ENCODE measurements at regions not wholly inside any gene's neighbourhood (a gene's known extent, or its start where the extent isn't known, plus 50 kb on each side); places are given as distances from the start of the nearest gene placed in this dataset.

- no peak overlapping the region for H3K9ac ChIP-seq (ENCODE audit: insufficient read depth in 1 of 2, low read depth in 2 of 2, low read length in 2 of 2)
- H3K4me2 ChIP-seq (ENCODE audit: insufficient read depth, low read length) = no peak overlapping the region
- H4K20me1 ChIP-seq (replicated peaks; ENCODE audit: control insufficient read depth, insufficient read depth, low read length) = no peaks in the 10 kb centered on the region
- in situ Hi-C loops (cut with MboI) = no loop called here
- ChIA-PET POLR2A (no interaction called here), CTCF (ENCODE audit: low intra/inter-chr PET ratio) (no interaction called here)
- no peaks in the 10 kb centered on the region for H3K4me1 ChIP-seq (replicated peaks in 1 of 2; ENCODE audit: control insufficient read depth in 2 of 2, insufficient read depth in 2 of 2, low read length in 2 of 2)
- no peaks in the 10 kb centered on the region for H3K9me1 ChIP-seq (ENCODE audit: control insufficient read depth, insufficient read depth, low read length)
- H3K79me2 ChIP-seq (ENCODE audit: control insufficient read depth, insufficient read depth, low read length) = no peaks in the 10 kb centered on the region
- no peak overlapping the region for H2AFZ ChIP-seq (ENCODE audit: low read depth, low read length)
- WGBS (ENCODE audit: insufficient coverage, low coverage, missing lambda C conversion rate) = 0% methylated on average over 4 of the region's 4 CpGs
- ATAC-seq = no peak
- no peak for DNase-seq (ENCODE audit: extremely low read depth in 1 of 4, low spot score in 3 of 4)
- no peak for FAIRE-seq
- intact Hi-C loops (cut with micrococcal nuclease) = no loop called here
- H3K9me3 ChIP-seq (replicated peaks; ENCODE audit: control insufficient read depth, insufficient read depth, low read depth, low read length) = no peaks in the 10 kb centered on the region
- H3K27ac ChIP-seq (ENCODE audit: extremely low read depth, low read depth, low read length) = no peak overlapping the region
- H3K36me3 ChIP-seq (ENCODE audit: control insufficient read depth, insufficient read depth, low read length) = no peaks in the 10 kb centered on the region
- H3K27me3 ChIP-seq (ENCODE audit: control insufficient read depth in 2 of 2, insufficient read depth in 2 of 2, low read length in 2 of 2) = no peaks in the 10 kb centered on the region
- BruUV-seq (replicated peaks) = no TSS peak
- no peak overlapping the region for H3K4me3 ChIP-seq
- TF ChIP-seq TBP (optimal IDR thresholded peaks at IDR 0.05; ENCODE audit: low read depth, low read length) = no peak
- no peak for TF ChIP-seq RERE (CRISPR knock-in tag; IDR thresholded peaks at IDR 0.05; ENCODE audit: borderline replicate concordance)
- no peak for TF ChIP-seq PHTF2 (CRISPR knock-in tag; IDR thresholded peaks at IDR 0.05)
- no peak for TF ChIP-seq SOX6 (IDR thresholded peaks at IDR 0.05)
- no peak for TF ChIP-seq ZBTB12 (CRISPR knock-in tag; IDR thresholded peaks at IDR 0.05)
- no peak for TF ChIP-seq HOXB6 (CRISPR knock-in tag; IDR thresholded peaks at IDR 0.05; ENCODE audit: borderline replicate concordance)
- no peak for TF ChIP-seq TSHZ1 (CRISPR knock-in tag; IDR thresholded peaks at IDR 0.05)
- TF ChIP-seq E2F4 (CRISPR knock-in tag; IDR thresholded peaks at IDR 0.05; ENCODE audit: low read depth) = no peak
These were observed 207.4 kb downstream of the ADAM29 start for GRCh38 chr4:175125410-175126068.

Data from K562 (cell line).